ENCODE measurements at regions not wholly inside any gene's neighbourhood (a gene's known extent, or its start where the extent isn't known, plus 50 kb on each side); places are given as distances from the start of the nearest gene placed in this dataset.

GRCh38 chr11:70954471-70954870 is 297.9 kb downstream of the SHANK2 start:
- TF ChIP-seq POLR2A (IDR thresholded peaks at IDR 0.05) (no peak), CTCF (IDR thresholded peaks at IDR 0.05) (no peak)
